ENCODE measurements at regions not wholly inside any gene's neighbourhood (a gene's known extent, or its start where the extent isn't known, plus 50 kb on each side); places are given as distances from the start of the nearest gene placed in this dataset.

GRCh38 chr2:176645494-176645893, 376.3 kb downstream of the MTX2 start:
- no peak for DNase-seq (ENCODE audit: low read depth)

DNA sequence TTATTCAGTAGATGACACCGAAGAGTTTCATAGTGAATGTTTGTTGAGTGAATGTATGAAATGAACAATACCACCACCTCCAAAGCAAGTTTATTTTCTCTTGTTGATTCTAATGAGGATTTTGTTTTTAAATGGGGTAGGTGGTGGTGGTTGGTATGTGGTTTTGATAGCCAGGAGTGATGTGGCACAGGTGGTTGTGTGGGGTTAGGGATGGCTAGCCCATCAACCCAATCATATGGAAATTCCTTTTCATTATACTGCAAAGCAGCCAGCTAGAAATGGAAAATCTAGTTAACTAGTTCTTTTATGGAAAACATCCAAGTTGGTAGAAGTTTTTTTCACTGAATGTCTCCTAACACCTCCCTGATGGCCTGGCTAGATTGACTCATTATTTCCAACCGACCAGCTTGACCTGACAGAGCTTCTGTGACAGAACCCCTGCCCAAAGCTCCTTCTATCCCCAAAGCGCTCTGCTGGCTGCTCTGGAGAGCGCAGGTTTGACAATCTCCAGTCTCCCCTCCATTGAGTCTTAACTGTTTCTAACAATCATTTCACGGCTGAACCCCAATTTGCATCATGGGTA, 376.9 kb downstream of the MTX2 start:
- no peak for DNase-seq (ENCODE audit: low read depth)

- DNase-seq (ENCODE audit: low read depth), result no peak
Measured at GRCh38 chr2:176647325-176648165, 378.3 kb downstream of the MTX2 start.

GRCh38 chr2:176648700-176649297, 379.6 kb downstream of the MTX2 start:
- no peak for DNase-seq (ENCODE audit: low read depth)

DNA sequence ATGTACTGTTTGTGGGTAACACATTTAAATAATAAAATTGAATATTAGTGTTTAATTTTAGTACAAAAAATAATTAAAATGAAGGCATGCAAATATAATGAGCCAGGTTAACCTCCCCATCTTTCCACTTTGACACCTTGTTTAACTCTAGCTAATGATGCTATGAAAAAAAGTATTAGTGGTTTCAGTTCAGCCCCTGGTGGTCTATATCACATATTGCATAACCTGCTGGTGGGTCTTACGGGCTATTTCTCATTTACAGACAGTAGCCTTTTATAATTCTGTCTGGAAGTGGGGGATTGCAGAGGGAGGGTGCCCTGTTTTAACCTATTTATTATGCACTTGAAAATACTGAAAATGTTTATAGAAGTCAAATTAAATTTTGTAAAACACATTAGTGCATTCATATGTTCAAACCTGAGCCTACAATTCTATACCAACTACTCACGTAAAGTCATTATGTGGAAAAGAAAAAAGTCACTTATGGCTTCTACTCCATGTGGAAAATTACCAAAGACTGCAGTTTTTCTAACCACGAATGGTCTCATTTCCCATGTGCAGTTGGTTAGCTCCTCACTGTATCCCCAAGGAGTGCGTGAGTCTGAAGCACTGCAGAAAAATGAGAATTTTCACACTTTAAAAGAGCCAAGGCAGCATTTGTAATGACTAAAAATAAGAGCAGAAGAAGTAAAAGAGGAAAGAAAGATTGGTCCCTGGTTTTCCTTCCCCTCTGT, 381.0 kb downstream of the MTX2 start:
- peak; percentile 9 for DNase-seq (ENCODE audit: low read depth)

- no peak for DNase-seq (ENCODE audit: low read depth)
Measured at GRCh38 chr2:176650838-176651555, 381.8 kb downstream of the MTX2 start.

- DNase-seq (ENCODE audit: low read depth), result peak; percentile 60
Measured at GRCh38 chr2:176652300-176653182, 383.3 kb downstream of the MTX2 start.

DNA sequence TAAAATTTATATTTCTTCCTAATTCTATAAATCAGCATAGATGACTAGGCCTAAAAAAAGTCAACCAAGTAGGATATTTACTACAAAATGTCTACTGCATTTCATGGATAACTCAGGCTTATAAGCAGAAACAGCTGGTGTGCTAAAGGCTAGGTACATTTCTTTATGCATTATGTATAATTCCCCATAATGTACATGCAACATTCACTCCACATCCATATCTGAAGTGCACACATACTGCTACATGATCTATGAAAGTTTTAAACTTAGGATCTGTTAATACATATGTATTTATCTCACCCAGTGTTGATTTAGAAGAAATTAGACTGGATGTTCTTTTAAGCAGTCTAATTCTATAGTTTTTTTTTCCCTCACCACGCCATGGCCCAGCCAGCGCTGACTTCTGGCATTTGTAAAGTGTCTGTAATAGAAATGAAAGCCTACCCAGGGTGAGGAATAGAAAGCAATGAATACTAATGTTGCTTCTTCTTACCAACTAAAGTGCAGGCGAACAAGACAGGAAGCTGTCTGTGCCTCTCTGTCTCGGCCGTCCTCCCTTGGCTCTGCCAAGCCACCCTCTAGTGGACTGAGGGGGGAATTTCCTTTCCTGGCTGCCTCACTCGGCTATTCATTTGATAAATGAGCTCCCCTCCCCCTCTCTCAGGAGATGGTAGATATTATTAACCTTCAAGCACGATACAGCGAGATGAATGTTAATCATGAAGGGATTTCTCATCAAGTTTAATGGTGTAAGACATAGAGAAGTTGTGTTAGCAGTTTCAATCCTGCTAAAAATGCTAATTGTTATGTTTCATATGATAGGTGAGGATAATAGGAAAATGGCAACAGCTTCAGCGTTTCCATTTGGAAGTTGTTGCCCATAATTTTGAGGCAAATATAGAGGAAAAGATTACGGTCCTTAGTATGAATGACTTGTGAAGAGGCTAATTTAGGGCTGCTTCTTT, 384.5 kb downstream of the MTX2 start:
- DNase-seq (ENCODE audit: low read depth), result peak; percentile 67

DNA sequence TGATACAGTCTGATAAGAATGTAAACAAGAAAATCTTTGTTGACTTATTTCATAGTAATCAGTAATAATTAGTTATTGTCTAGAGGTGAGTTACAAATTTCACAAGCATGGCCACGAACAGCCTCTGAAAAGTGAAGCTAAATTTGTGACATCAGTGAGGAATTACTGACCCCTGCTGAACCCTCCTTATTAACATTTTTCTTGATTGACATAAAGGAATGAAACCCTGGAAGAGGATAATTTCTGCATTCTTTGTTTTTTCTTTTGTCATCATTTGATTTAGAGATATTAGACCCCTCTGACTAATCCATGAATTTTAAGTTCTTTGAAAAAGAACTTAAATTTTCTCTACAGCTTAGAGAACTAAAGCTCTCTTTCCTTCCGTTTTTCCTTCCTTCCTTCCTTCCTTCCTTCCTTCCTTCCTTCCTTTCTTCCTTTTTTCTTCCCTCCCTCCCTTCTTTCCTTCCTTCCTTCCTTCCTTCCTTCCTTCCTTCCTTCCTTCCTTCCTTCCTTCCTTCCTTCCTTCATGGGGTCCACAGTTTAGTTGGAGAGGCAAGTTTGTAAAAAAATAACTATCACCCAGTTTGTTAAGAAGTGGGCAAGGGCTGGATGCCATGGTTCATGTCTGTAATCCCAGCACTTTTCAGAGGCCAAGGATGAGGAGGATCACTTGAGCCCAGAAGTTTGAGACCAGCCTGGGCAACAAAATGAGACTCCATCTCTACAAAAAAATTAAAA, 387.0 kb downstream of the MTX2 start:
- DNase-seq (ENCODE audit: low read depth), result no peak

- DNase-seq (ENCODE audit: low read depth), result no peak
Measured at GRCh38 chr2:176656776-176657140, 387.5 kb downstream of the MTX2 start.

GRCh38 chr2:176657393-176657792, 388.2 kb downstream of the MTX2 start:
- no peak for DNase-seq (ENCODE audit: low read depth)

DNA sequence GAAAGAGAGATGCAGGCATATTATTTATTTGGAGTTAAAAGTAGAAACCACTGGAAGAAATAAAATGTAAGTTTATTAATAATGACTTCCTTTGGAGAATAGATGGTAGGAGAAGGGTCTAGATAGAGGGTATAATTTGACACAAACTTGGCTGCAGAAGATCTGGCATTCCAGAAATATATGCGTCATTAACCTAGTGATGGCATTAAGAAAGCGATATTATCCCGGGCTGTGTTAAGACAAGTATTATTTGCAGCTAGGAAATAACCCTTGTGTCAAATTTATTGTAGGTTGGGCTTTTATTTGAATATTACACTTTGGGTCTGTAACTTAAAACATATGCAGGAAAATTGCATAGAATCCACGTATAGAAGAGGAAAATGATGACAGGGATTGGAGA, 389.5 kb downstream of the MTX2 start:
- no peak for DNase-seq (ENCODE audit: low read depth)

DNA sequence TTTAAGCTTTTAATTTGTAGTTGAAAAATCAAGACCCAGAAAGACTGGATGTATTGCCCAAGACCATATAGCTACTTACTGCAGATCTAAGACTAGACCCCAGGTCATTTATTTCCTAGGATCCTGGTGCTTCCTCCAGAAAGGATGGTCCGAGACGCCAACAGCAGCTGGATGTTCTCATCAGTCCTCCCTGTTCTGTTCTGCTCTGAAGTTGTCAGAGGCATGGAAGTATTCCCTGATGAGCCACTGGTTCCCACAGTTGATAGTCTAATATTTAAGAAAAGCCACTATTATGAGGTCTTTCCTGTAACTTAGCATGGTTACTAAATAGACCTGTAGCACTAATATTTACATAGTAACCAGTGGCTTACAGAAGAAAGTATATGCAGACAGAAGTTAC, 393.5 kb downstream of the MTX2 start:
- no peak for DNase-seq (ENCODE audit: low read depth)

DNA sequence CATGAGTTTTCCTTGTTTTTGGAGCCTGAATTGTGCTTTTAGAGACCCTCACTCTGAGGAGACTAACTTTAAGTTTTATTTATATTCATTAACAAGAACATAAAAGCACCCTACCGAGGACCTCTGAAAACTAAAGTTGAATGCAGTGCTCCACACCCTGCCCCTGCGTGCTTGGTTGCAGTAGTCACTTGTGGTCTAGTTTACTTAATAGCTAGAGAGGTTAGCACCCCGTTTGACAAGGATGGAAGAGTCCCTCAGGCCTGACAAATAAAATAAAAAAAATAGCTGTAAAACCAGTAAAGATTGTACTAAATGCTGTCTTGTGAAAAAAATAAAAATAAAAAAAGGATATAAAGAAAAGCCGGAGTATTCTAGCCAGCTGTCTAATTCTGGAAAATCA, 395.2 kb downstream of the MTX2 start:
- DNase-seq (ENCODE audit: low read depth), result no peak

DNA sequence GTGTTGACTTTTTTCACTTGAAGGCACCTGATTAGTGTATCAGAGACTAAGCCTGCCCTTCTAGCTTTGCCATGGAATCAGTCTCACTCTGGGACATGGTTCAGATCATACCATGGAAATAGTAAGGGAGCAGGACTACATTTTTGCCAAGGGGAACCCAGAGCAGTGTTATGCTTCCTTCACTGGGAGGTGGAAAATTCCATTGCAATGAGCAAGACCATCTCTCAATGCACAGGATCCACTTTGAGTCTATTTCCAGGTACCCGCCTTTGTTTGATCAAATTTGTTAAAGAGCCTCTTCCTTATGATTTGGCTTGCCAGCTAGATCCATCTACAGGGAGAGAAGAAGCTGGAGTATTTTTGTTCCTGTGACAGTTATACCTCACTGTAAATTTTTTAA, 395.8 kb downstream of the MTX2 start:
- no peak for DNase-seq (ENCODE audit: low read depth)

GRCh38 chr2:176668912-176669311, 399.7 kb downstream of the MTX2 start:
- no peak for DNase-seq (ENCODE audit: low read depth)

GRCh38 chr2:176669398-176670174, 400.3 kb downstream of the MTX2 start:
- DNase-seq (ENCODE audit: low read depth), result no peak
